Retinal pigment epithelial cell (primary cell): ENCODE measurements at regions not wholly inside any gene's neighbourhood (a gene's known extent, or its start where the extent isn't known, plus 50 kb on each side); places are given as distances from the start of the nearest gene placed in this dataset.
"Not testable (repeated sequence)": the region's sequence is repeated elsewhere in the genome, so short reads cannot be mapped to it uniquely, and the experiment has no call there.

Experiments used
- DNase-seq: peaks from one replicate; pipeline ENCODE4 v3.0.0-alpha.2; 2010; ENCODE audit warnings: low read depth
- H3K4me3 ChIP-seq: 2 replicates; pipeline ENCODE4 v1.5.1; 2011; ENCODE audit warnings: mild to moderate bottlenecking, low read length, control low read depth, moderate library complexity
- CTCF ChIP-seq: conservative IDR thresholded peaks from 2 replicates; pipeline ENCODE4 v1.5.1; 2011; ENCODE audit warnings: low read depth, low read length, control low read depth, inconsistent platforms

GRCh38 chr1:56123826-56124225, 455.5 kb downstream of the PLPP3 start:
- H3K4me3 ChIP-seq: no peak overlapping the region
- no peak for DNase-seq
- no peak for TF ChIP-seq CTCF

- no peak overlapping the region for H3K4me3 ChIP-seq
- TF ChIP-seq CTCF: no peak
- no peak for DNase-seq
Observed at GRCh38 chr1:56123421-56123820, 455.9 kb downstream of the PLPP3 start.

- H3K4me3 ChIP-seq: no peak overlapping the region
- DNase-seq: no peak
- TF ChIP-seq CTCF: no peak
Observed at GRCh38 chr1:56120021-56120420, 459.3 kb downstream of the PLPP3 start.

- H3K4me3 ChIP-seq, DNase-seq: not testable (repeated sequence)
Observed at GRCh38 chr1:56118676-56119075, 460.7 kb downstream of the PLPP3 start.

- DNase-seq: no peak
- H3K4me3 ChIP-seq: no peak overlapping the region
- TF ChIP-seq CTCF: no peak
Observed at GRCh38 chr1:56115701-56116100, 463.7 kb downstream of the PLPP3 start.

GRCh38 chr1:56113679-56114078, 465.7 kb downstream of the PLPP3 start:
- DNase-seq: no peak
- TF ChIP-seq CTCF: no peak
- no peak overlapping the region for H3K4me3 ChIP-seq

GRCh38 chr1:56107275-56107638, 472.1 kb downstream of the PLPP3 start:
- no peak for DNase-seq
- TF ChIP-seq CTCF: no peak
- H3K4me3 ChIP-seq: no peak overlapping the region
